Endothelial cell of umbilical vein (primary cell): ENCODE measurements at regions not wholly inside any gene's neighbourhood (a gene's known extent, or its start where the extent isn't known, plus 50 kb on each side); places are given as distances from the start of the nearest gene placed in this dataset.
A peak's percentile ranks its signal among the peaks of the same experiment; 100 is the strongest.

Experiments
- BruUV-seq: library from RNA; stranded (reverse); fragments of 400-500 nt; replicated peaks from 2 replicates; lab custom pipeline; 2021; lab: Mats Ljungman, UMichigan
- CTCF ChIA-PET: fragments of 300-600, 350-600 bp; sonication (Branson Sonifier 250); formaldehyde crosslinking; loops from one replicate; lab custom pipeline; 2021; ENCODE audit warnings: antibody characterized with exemption, inconsistent platforms; lab: Charles Lee
- POLR2A ChIA-PET: fragments of 300-600, 350-600 bp; sonication (Branson Sonifier 250); formaldehyde crosslinking; loops from one replicate; lab custom pipeline; 2021; ENCODE audit warnings: antibody characterized with exemption, inconsistent platforms; lab: Charles Lee
- DNase-seq: peaks from one replicate; pipeline ENCODE4 v3.0.0-alpha.2; 2011; ENCODE audit warnings: low read depth, low spot score
- FAIRE-seq: peaks from 2 replicates; lab custom pipeline; 2011; peaks lifted over from hg19 to GRCh38; lab: Jason Lieb, UNC
- H2AFZ ChIP-seq: 2 replicates; pipeline ENCODE4 v1.6.0; 2012; ENCODE audit warnings: low read depth, low read length, control low read depth, inconsistent platforms
- H3K27ac ChIP-seq: 2 replicates; pipeline ENCODE4 v1.5.1; 2011; ENCODE audit warnings: low read depth, mild to moderate bottlenecking, control low read depth, low read length, moderate library complexity; ENCODE audit not compliant: insufficient read depth
- H3K27me3 ChIP-seq, 2 experiments: 2 replicates each; pipeline versions ENCODE4 v1.6.0 to v1.6.1; 2011; ENCODE audit warnings: low read length in 2 of 2, mixed read lengths in 1 of 2; ENCODE audit not compliant: control insufficient read depth in 2 of 2, insufficient read depth in 2 of 2
- H3K36me3 ChIP-seq, 2 experiments: 2 replicates in 1 of 2; 3 replicates in 1 of 2; pipeline ENCODE4 v1.5.1; 2011; ENCODE audit warnings: low read length in 2 of 2, mild to moderate bottlenecking in 1 of 2, moderate library complexity in 1 of 2; ENCODE audit not compliant: control insufficient read depth in 2 of 2, insufficient read depth in 2 of 2; ENCODE audit errors: extremely low read depth in 1 of 2
- H3K4me1 ChIP-seq: 3 replicates; pipeline ENCODE4 v1.5.1; 2011; ENCODE audit warnings: mild to moderate bottlenecking, low read length; ENCODE audit not compliant: control insufficient read depth, insufficient read depth; ENCODE audit errors: extremely low read depth
- H3K4me2 ChIP-seq: 2 replicates; pipeline ENCODE4 v1.6.1; 2011; ENCODE audit warnings: low read length, control low read depth, mixed read lengths; ENCODE audit not compliant: insufficient read depth
- H3K4me3 ChIP-seq, 3 experiments: fragments of 200-600 bp in 1 of 3; sonication (generic), shearing (Covaris generic) in 1 of 3; replicated peaks in 1 of 3; 2 replicates each; pipeline ENCODE4 v1.5.1; 2011 to 2016; ENCODE audit warnings: control low read depth in 3 of 3, low read length in 3 of 3, mild to moderate bottlenecking in 2 of 3, inconsistent platforms in 1 of 3, low read depth in 1 of 3, moderate library complexity in 1 of 3; ENCODE audit not compliant: insufficient read depth in 1 of 3
- H3K79me2 ChIP-seq: 2 replicates; pipeline ENCODE4 v1.6.0; 2012; ENCODE audit warnings: low read length, inconsistent platforms; ENCODE audit not compliant: control insufficient read depth, insufficient read depth
- H3K9ac ChIP-seq: replicated peaks from 2 replicates; pipeline ENCODE3; 2011; ENCODE audit warnings: low read length, control low read depth; ENCODE audit not compliant: insufficient read depth; ENCODE audit errors: extremely low read depth
- H3K9me1 ChIP-seq: replicated peaks from 3 replicates; pipeline ENCODE4 v1.6.0; 2011; ENCODE audit warnings: mild to moderate bottlenecking, low read length; ENCODE audit not compliant: control insufficient read depth, insufficient read depth; ENCODE audit errors: extremely low read depth
- H3K9me3 ChIP-seq: replicated peaks from 2 replicates; pipeline ENCODE4 v1.5.1; 2012; ENCODE audit warnings: low read length, inconsistent platforms; ENCODE audit not compliant: control insufficient read depth, insufficient read depth
- H4K20me1 ChIP-seq: replicated peaks from 2 replicates; pipeline ENCODE3; 2011; ENCODE audit warnings: mild to moderate bottlenecking, low read length; ENCODE audit not compliant: control insufficient read depth, insufficient read depth; ENCODE audit errors: extremely low read depth
- FOS ChIP-seq: IDR thresholded peaks from 2 replicates; pipeline ENCODE4 v1.6.1; 2011; ENCODE audit warnings: mild to moderate bottlenecking, low read length, moderate library complexity, borderline replicate concordance; ENCODE audit not compliant: insufficient read depth
- GATA2 ChIP-seq: IDR thresholded peaks from 2 replicates; pipeline ENCODE4 v1.7.0; 2011; ENCODE audit warnings: low read depth, mild to moderate bottlenecking, moderate library complexity, mixed read lengths, low read length; ENCODE audit not compliant: insufficient read length, insufficient read depth
- MYC ChIP-seq: IDR thresholded peaks from one replicate; pipeline ENCODE4 v1.6.1; 2011; ENCODE audit warnings: mild to moderate bottlenecking, low read depth, low read length
- POLR2A ChIP-seq: IDR thresholded peaks from 2 replicates; pipeline ENCODE4 v1.6.1; 2012; ENCODE audit warnings: low read depth, mild to moderate bottlenecking, control low read depth, low read length
- POLR2AphosphoS5 ChIP-seq: IDR thresholded peaks from 2 replicates; pipeline ENCODE4 v1.6.1; 2012; ENCODE audit warnings: low read depth, mild to moderate bottlenecking, control low read depth, low read length, moderate library complexity; ENCODE audit not compliant: insufficient read depth
- dilution Hi-C: fragments of 300-500 bp; cut with MboI; formaldehyde crosslinking; loops from one replicate; pipeline ENCODE4 v1.15.0; 2019; ENCODE audit warnings: low sequenced_read_pairs; ENCODE audit not compliant: extremely low pct_ligation_motif_present
- intact Hi-C: fragments of 100-400 bp; cut with micrococcal nuclease; formaldehyde crosslinking; loops from one replicate; pipeline ENCODE4 v1.10.0; 2022
- TF ChIP-seq, protein P1 (sequence below): IDR thresholded peaks from 2 replicates; pipeline ENCODE4 v1.6.1; 2011; ENCODE audit not compliant: insufficient read depth, insufficient read length

DNA sequence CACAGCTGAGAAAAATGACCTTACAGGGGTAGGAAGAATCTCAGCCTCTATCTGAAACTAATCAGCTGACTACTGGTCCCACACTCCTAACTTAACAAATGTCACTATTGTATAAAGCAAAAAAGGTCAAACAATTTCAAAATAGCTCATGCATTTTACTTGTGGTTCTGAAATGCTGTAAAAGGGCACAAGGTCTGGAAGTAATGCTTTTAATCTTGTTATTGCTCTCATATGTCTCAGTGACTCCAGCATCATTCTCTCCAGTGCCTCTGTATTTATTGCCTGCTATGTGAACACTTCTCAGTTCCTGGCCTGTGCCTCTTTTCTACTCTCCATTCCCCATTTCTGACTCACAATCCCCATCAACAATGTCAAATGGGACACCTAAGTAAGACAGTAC lies 937.7 kb downstream of the CDH11 start:
- H3K9ac ChIP-seq = no peak overlapping the region
- H3K27ac ChIP-seq = no peak overlapping the region
- H2AFZ ChIP-seq = no peak overlapping the region
- FAIRE-seq (no peak), DNase-seq (no peak)
- TF ChIP-seq POLR2A (no peak), FOS (no peak), GATA2 (no peak)
- TF ChIP-seq, protein P1, sequence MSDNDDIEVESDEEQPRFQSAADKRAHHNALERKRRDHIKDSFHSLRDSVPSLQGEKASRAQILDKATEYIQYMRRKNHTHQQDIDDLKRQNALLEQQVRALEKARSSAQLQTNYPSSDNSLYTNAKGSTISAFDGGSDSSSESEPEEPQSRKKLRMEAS = no peak
- H3K4me2 ChIP-seq = no peak overlapping the region
- H3K4me1 ChIP-seq = peaks cover 3% of the 10 kb centered on the region
- ChIA-PET POLR2A (no interaction called here), CTCF (no interaction called here)
- H3K4me3 ChIP-seq = no peak overlapping the region
- H3K9me3 ChIP-seq = no peaks in the 10 kb centered on the region
- intact Hi-C loops = no loop called here
- no peaks in the 10 kb centered on the region for H3K27me3 ChIP-seq
- H3K36me3 ChIP-seq = no peaks in the 10 kb centered on the region
- no peaks in the 10 kb centered on the region for H3K79me2 ChIP-seq
- H4K20me1 ChIP-seq = no peaks in the 10 kb centered on the region
- dilution Hi-C loops = no loop called here
- no TSS peak for BruUV-seq
- no peaks in the 10 kb centered on the region for H3K9me1 ChIP-seq

DNA sequence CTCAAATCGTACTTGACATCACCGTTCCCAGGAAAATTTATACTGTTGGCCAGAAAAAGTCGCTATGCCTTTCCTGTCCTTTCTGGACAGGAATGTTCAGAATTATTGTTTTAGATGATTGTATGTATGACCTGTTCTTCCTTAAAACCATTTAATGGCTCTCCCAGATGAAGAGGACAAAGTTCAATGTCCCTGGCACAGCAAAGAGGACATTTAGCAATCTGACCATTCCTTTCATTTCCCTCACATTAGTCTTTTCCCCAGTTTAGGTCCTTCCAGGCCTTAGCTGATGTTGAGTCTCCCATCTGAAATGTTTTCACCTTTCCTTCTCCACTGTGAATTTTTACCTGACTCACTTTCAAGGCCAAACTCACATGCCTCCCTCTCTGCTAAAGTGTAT lies 938.9 kb downstream of the CDH11 start:
- Histone ChIP-seq H3K4me2 (no peak overlapping the region), H3K27me3 (no peaks in the 10 kb centered on the region), H3K79me2 (no peaks in the 10 kb centered on the region), H3K4me3 (no peak overlapping the region), H3K9me3 (peaks cover 1% of the 10 kb centered on the region), H2AFZ (no peak overlapping the region), H3K9ac (no peak overlapping the region), H3K9me1 (no peaks in the 10 kb centered on the region), H3K4me1 (peaks cover 3% of the 10 kb centered on the region), H3K36me3 (no peaks in the 10 kb centered on the region), H3K27ac (no peak overlapping the region), H4K20me1 (no peaks in the 10 kb centered on the region)
- intact Hi-C loops = no loop called here
- FAIRE-seq = peak; percentile 24
- dilution Hi-C loops = no loop called here
- ChIA-PET POLR2A (no interaction called here), CTCF (interaction anchor here (1.1 kb wide), 1 partner anchor 18 kb away, joined by 4 read pairs; no protein-coding TSS in a partner anchor)
- TF ChIP-seq MYC = no peak
- TF ChIP-seq GATA2 = no peak
- TF ChIP-seq POLR2A = no peak
- no peak for TF ChIP-seq FOS
- no peak for TF ChIP-seq POLR2AphosphoS5
- no TSS peak for BruUV-seq
- peak; percentile 11 for DNase-seq
